Breast epithelium (tissue), 3 donors: ENCODE measurements at regions not wholly inside any gene's neighbourhood (a gene's known extent, or its start where the extent isn't known, plus 50 kb on each side); places are given as distances from the start of the nearest gene placed in this dataset.

Experiments
- CTCF ChIP-seq, 3 donors: fragments of 450-650 bp; IDR thresholded peaks; one replicate each; pipeline ENCODE4 v1.5.1; 2016 to 2017; ENCODE audit warnings: antibody characterized with exemption in 3 of 3, mild to moderate bottlenecking in 3 of 3, moderate library complexity in 3 of 3
- POLR2AphosphoS5 ChIP-seq, 3 donors: sonication (generic); formaldehyde crosslinking; IDR thresholded peaks; one replicate each; pipeline ENCODE4 v1.6.1; 2017; ENCODE audit warnings: antibody characterized with exemption in 3 of 3

DNA sequence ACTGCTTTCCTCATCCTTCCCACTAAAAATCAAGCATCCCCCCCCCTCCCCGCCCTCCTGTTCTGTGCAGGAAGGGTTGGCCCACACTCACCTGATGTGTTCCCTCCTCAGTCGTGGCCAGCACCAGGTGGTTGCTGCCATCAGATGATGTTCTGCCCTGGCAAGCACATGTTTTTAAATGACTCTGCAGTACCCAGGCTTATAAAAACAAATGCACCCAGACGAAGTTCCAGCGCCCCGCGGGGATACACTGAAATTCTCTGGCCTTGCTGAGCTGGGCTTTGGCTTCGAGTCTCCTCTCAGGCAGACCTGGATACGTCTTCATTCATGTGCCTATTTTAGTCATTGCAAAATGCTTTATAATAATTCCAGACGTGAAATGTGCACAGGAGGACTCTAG lies 316.3 kb downstream of the DLEU7 start:
- TF ChIP-seq POLR2AphosphoS5 (IDR thresholded peaks at IDR 0.05) = no peak
- no peak for TF ChIP-seq CTCF (IDR thresholded peaks at IDR 0.05)
